ENCODE measurements at regions not wholly inside any gene's neighbourhood (a gene's known extent, or its start where the extent isn't known, plus 50 kb on each side); places are given as distances from the start of the nearest gene placed in this dataset.

DNA sequence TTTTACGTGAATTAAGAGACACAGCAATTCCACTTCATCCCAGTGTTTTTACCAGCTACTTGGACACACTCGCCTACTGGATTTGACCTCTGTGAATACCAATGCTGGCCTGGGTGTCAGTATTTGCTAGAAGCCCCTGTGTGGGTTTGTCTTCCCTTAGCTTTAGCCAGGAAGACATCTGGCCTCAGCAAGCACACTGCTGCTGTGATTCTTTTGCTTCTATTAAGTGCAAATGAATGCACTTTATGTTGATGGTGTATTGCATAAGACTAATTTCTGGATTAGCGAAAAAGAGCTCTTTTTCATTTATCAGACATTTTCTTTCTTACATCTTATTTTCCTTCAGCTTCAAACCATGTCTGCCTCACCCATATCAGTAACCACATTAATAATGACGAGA is 140.0 kb downstream of the CHRM3 start:
- BruUV-seq (replicated peaks) = no TSS peak
- Histone ChIP-seq H4K91ac (ENCODE audit: insufficient read depth, low read depth, low read length) (no peak overlapping the region), H4K5ac (ENCODE audit: low read depth, low read length) (no peak overlapping the region), H3K4me1 (ENCODE audit: control insufficient read depth, insufficient read depth, low read length) (no peaks in the 10 kb centered on the region), H2BK15ac (ENCODE audit: low read depth, low read length) (no peak overlapping the region), H3K27ac (ENCODE audit: insufficient read depth, low read length) (no peak overlapping the region), H2AK5ac (ENCODE audit: low read depth, low read length) (no peak overlapping the region), H2BK120ac (ENCODE audit: low read depth, low read length) (no peak overlapping the region), H2BK20ac (ENCODE audit: low read depth, low read length) (no peak overlapping the region), H3K9me3 (ENCODE audit: control insufficient read depth, insufficient read depth, low read length) (peaks cover 11% of the 10 kb centered on the region), H3K4me2 (ENCODE audit: low read depth, low read length) (no peak overlapping the region), H3K79me1 (ENCODE audit: low read depth in 1 of 2, low read length in 2 of 2) (no peaks in the 10 kb centered on the region), H2BK5ac (ENCODE audit: low read depth, low read length, poor library complexity, severe bottlenecking) (no peak overlapping the region), H4K8ac (ENCODE audit: low read depth in 2 of 2, low read length in 2 of 2) (no peak overlapping the region), H3K23ac (ENCODE audit: low read depth, low read length) (no peak overlapping the region), H2AFZ (replicated peaks; ENCODE audit: low read length, poor library complexity) (no peak overlapping the region), H3K4me3 (ENCODE audit: insufficient read depth, low read depth, low read length) (no peak overlapping the region), H3K18ac (ENCODE audit: low read depth, low read length) (no peak overlapping the region), H3K9ac (ENCODE audit: low read depth, low read length) (no peak overlapping the region), H3K9me1 (ENCODE audit: insufficient read depth, low read length) (no peaks in the 10 kb centered on the region), H3K27me3 (ENCODE audit: control insufficient read depth, insufficient read depth, low read length) (no peaks in the 10 kb centered on the region), H4K20me1 (ENCODE audit: insufficient read depth, low read length) (no peaks in the 10 kb centered on the region), H3K56ac (ENCODE audit: extremely low read depth, insufficient read depth, low read length) (no peak overlapping the region), H3K14ac (replicated peaks; ENCODE audit: low read depth, low read length) (no peak overlapping the region), H2AK9ac (replicated peaks; ENCODE audit: low read depth, low read length, poor library complexity) (no peak overlapping the region), H3K4ac (ENCODE audit: low read depth, low read length) (no peak overlapping the region), H3K36me3 (ENCODE audit: control insufficient read depth, insufficient read depth, low read length) (no peaks in the 10 kb centered on the region)
- ATAC-seq (ENCODE audit: low read depth) = no peak
- intact Hi-C loops (cut with micrococcal nuclease) = no loop called here
- ChIA-PET CTCF (no interaction called here), POLR2A (ENCODE audit: unreplicated experiment) (no interaction called here)
- TF ChIP-seq RCOR1 (IDR thresholded peaks at IDR 0.05; ENCODE audit: insufficient replicate concordance, low read length) = no peak
- no peak for TF ChIP-seq SMC3 (IDR thresholded peaks at IDR 0.05; ENCODE audit: low read depth, low read length)
- no peak for TF ChIP-seq MAFK (IDR thresholded peaks at IDR 0.05; ENCODE audit: low read depth, low read length)
- no peak for TF ChIP-seq MAZ (IDR thresholded peaks at IDR 0.05; ENCODE audit: borderline replicate concordance, low read depth, low read length)
- TF ChIP-seq FOS (IDR thresholded peaks at IDR 0.05; ENCODE audit: low read depth, low read length) = no peak
- no peak for TF ChIP-seq CHD1 (IDR thresholded peaks at IDR 0.05; ENCODE audit: low read depth, low read length)
- TF ChIP-seq NFE2L2 (IDR thresholded peaks at IDR 0.05; ENCODE audit: low read depth, low read length) = no peak
- no peak for TF ChIP-seq CEBPB (IDR thresholded peaks at IDR 0.05; ENCODE audit: low read depth, low read length)
- TF ChIP-seq RAD21 (IDR thresholded peaks at IDR 0.05; ENCODE audit: low read length) = no peak
- dilution Hi-C loops (cut with HindIII; ENCODE audit: low sequenced_read_pairs, unreplicated experiment) = no loop called here
- WGBS, 2 experiments (ENCODE audit: extremely low coverage in 2 of 2, insufficient read length in 1 of 2) = no CpG with 5 or more reads among the region's 4 CpGs
- no peak for DNase-seq
- in situ Hi-C loops (cut with MboI; ENCODE audit: low sequenced_read_pairs) = no loop called here

Data from IMR-90 (cell line).